H9 (cell line): ENCODE measurements at regions not wholly inside any gene's neighbourhood (a gene's known extent, or its start where the extent isn't known, plus 50 kb on each side); places are given as distances from the start of the nearest gene placed in this dataset.

Experiments
- DNase-seq: peaks from one replicate; pipeline ENCODE4 v3.0.0-alpha.2; 2017
- H2AFZ ChIP-seq: one replicate; pipeline ENCODE4 v1.6.1; 2013; ENCODE audit warnings: mild to moderate bottlenecking, low read length, control low read depth, moderate library complexity
- H2AK5ac ChIP-seq: 2 replicates; pipeline ENCODE4 v1.6.1; 2013; ENCODE audit warnings: low read length, control low read depth, mixed read lengths; ENCODE audit not compliant: insufficient read length
- H2BK120ac ChIP-seq: one replicate; pipeline ENCODE4 v1.6.1; 2013; ENCODE audit warnings: low read depth, mild to moderate bottlenecking, low read length, control low read depth, inconsistent platforms; ENCODE audit not compliant: poor library complexity, severe bottlenecking
- H2BK12ac ChIP-seq: 2 replicates; pipeline ENCODE4 v1.6.1; 2013; ENCODE audit warnings: low read length, control low read depth, mixed read lengths, low read depth; ENCODE audit not compliant: insufficient read length
- H2BK15ac ChIP-seq: 2 replicates; pipeline ENCODE4 v1.6.1; 2013; ENCODE audit warnings: low read depth, low read length, control low read depth
- H2BK20ac ChIP-seq: one replicate; pipeline ENCODE4 v1.6.1; 2013; ENCODE audit warnings: low read depth, mild to moderate bottlenecking, low read length, control low read depth, inconsistent platforms; ENCODE audit not compliant: poor library complexity, severe bottlenecking
- H2BK5ac ChIP-seq: 2 replicates; pipeline ENCODE4 v1.6.1; 2013; ENCODE audit warnings: low read length, control low read depth, mixed read lengths; ENCODE audit not compliant: insufficient read length
- H3K14ac ChIP-seq: 2 replicates; pipeline ENCODE4 v1.6.1; 2013; ENCODE audit warnings: low read length, control low read depth; ENCODE audit not compliant: insufficient read depth
- H3K18ac ChIP-seq: 2 replicates; pipeline ENCODE4 v1.6.1; 2013; ENCODE audit warnings: low read depth, mild to moderate bottlenecking, mixed read lengths, low read length, control low read depth; ENCODE audit not compliant: insufficient read length
- H3K23ac ChIP-seq: 2 replicates; pipeline ENCODE4 v1.6.1; 2013; ENCODE audit warnings: low read length, control low read depth, mixed read lengths, low read depth; ENCODE audit not compliant: insufficient read length
- H3K23me2 ChIP-seq: 2 replicates; pipeline ENCODE4 v1.6.1; 2013; ENCODE audit warnings: low read depth, mild to moderate bottlenecking, mixed read lengths, low read length, control low read depth; ENCODE audit not compliant: insufficient read length, poor library complexity, severe bottlenecking
- H3K27ac ChIP-seq: 2 replicates; pipeline ENCODE4 v1.5.1; 2013; ENCODE audit warnings: low read length, control low read depth, mixed read lengths, low read depth; ENCODE audit not compliant: insufficient read length
- H3K27me3 ChIP-seq: 2 replicates; pipeline ENCODE4 v1.6.1; 2013; ENCODE audit warnings: low read length, control low read depth, inconsistent platforms; ENCODE audit not compliant: insufficient read depth
- H3K4ac ChIP-seq: 2 replicates; pipeline ENCODE4 v1.6.1; 2013; ENCODE audit warnings: low read depth, mild to moderate bottlenecking, control low read depth, inconsistent platforms, low read length, moderate library complexity
- H3K4me1 ChIP-seq: 2 replicates; pipeline ENCODE4 v1.6.1; 2013; ENCODE audit warnings: low read length, control low read depth, inconsistent platforms; ENCODE audit not compliant: insufficient read depth
- H3K4me2 ChIP-seq: 2 replicates; pipeline ENCODE4 v1.6.1; 2013; ENCODE audit warnings: low read length, control low read depth, mixed read lengths; ENCODE audit not compliant: insufficient read length, insufficient read depth
- H3K56ac ChIP-seq: 2 replicates; pipeline ENCODE4 v1.6.1; 2013; ENCODE audit warnings: low read depth, mild to moderate bottlenecking, mixed read lengths, low read length, control low read depth; ENCODE audit not compliant: insufficient read length
- H3K79me1 ChIP-seq: 2 replicates; pipeline ENCODE4 v1.6.1; 2013; ENCODE audit warnings: low read depth, mild to moderate bottlenecking, moderate library complexity, low read length, control low read depth, inconsistent platforms; ENCODE audit not compliant: insufficient read depth, poor library complexity, severe bottlenecking
- H3K79me2 ChIP-seq: 2 replicates; pipeline ENCODE4 v1.6.1; 2013; ENCODE audit warnings: low read length, control low read depth, inconsistent platforms; ENCODE audit not compliant: insufficient read depth
- H3K9ac ChIP-seq: 2 replicates; pipeline ENCODE4 v1.6.1; 2013; ENCODE audit warnings: low read length, control low read depth, mixed read lengths; ENCODE audit not compliant: insufficient read length; ENCODE audit errors: extremely low read depth
- H3K9me3 ChIP-seq: one replicate; pipeline ENCODE4 v1.6.1; 2013; ENCODE audit warnings: low read depth, low read length, inconsistent platforms; ENCODE audit not compliant: control insufficient read depth
- H3T11ph ChIP-seq: one replicate; pipeline ENCODE4 v1.6.1; 2013; ENCODE audit warnings: mild to moderate bottlenecking, low read length, control low read depth, inconsistent platforms
- H4K20me1 ChIP-seq: one replicate; pipeline ENCODE4 v1.6.1; 2013; ENCODE audit not compliant: control insufficient read depth, insufficient read length, insufficient read depth
- H4K5ac ChIP-seq: 2 replicates; pipeline ENCODE4 v1.6.1; 2013; ENCODE audit warnings: low read depth, mild to moderate bottlenecking, mixed read lengths, low read length, control low read depth; ENCODE audit not compliant: insufficient read length
- H4K8ac ChIP-seq: replicated peaks from 2 replicates; pipeline ENCODE4 v1.6.1; 2013; ENCODE audit warnings: low read length, control low read depth, mixed read lengths, low read depth; ENCODE audit not compliant: insufficient read length
- H4K91ac ChIP-seq: 2 replicates; pipeline ENCODE4 v1.6.1; 2013; ENCODE audit warnings: low read depth, mild to moderate bottlenecking, moderate library complexity, mixed read lengths, low read length, control low read depth; ENCODE audit not compliant: insufficient read length
- H3K27ac Mint-ChIP-seq, 3 experiments: 2 replicates in 2 of 3; 3 replicates in 1 of 3; pipeline ENCODE4 v1.8.0; 2020 to 2021; ENCODE audit warnings: mixed read lengths in 3 of 3, mild to moderate bottlenecking in 1 of 3, moderate library complexity in 1 of 3
- H3K27me3 Mint-ChIP-seq: 2 replicates; pipeline ENCODE4 v1.8.0; 2021; ENCODE audit warnings: low read depth, mild to moderate bottlenecking, moderate library complexity, mixed read lengths
- H3K36me3 Mint-ChIP-seq, 3 experiments: 2 replicates in 2 of 3; 3 replicates in 1 of 3; pipeline ENCODE4 v1.8.0; 2020 to 2021; ENCODE audit warnings: low read depth in 3 of 3, mixed read lengths in 3 of 3; ENCODE audit not compliant: insufficient read depth in 1 of 3
- H3K4me1 Mint-ChIP-seq, 2 experiments: 2 replicates each; pipeline ENCODE4 v1.8.0; 2020; ENCODE audit warnings: mixed read lengths in 2 of 2
- H3K4me3 Mint-ChIP-seq, 2 experiments: 2 replicates in 1 of 2; 3 replicates in 1 of 2; pipeline ENCODE4 v1.8.0; 2020 to 2021; ENCODE audit warnings: mild to moderate bottlenecking in 2 of 2, mixed read lengths in 2 of 2, moderate library complexity in 1 of 2
- H3K9me3 Mint-ChIP-seq, 2 experiments: 2 replicates in 1 of 2; 3 replicates in 1 of 2; pipeline ENCODE4 v1.8.0; 2020; ENCODE audit warnings: mild to moderate bottlenecking in 2 of 2, mixed read lengths in 2 of 2, moderate library complexity in 1 of 2
- WGBS: extraction: QIAGEN DNeasy Blood & Tissue Kit; methylation state at CpG from one replicate; pipeline ENCODE4 v1.1.7; 2013; ENCODE audit warnings: missing lambda C conversion rate, low lambda C conversion rate, mixed read lengths; ENCODE audit not compliant: insufficient read length; ENCODE audit errors: extremely low coverage; 5-methylcytosine and 5-hydroxymethylcytosine counted together
- TF ChIP-seq, protein P1 (sequence below): fragments of 200-600 bp; sonication (generic); conservative IDR thresholded peaks from 3 replicates; pipeline ENCODE4 v1.8.0; 2021; ENCODE audit warnings: antibody characterized with exemption, mild to moderate bottlenecking

DNA sequence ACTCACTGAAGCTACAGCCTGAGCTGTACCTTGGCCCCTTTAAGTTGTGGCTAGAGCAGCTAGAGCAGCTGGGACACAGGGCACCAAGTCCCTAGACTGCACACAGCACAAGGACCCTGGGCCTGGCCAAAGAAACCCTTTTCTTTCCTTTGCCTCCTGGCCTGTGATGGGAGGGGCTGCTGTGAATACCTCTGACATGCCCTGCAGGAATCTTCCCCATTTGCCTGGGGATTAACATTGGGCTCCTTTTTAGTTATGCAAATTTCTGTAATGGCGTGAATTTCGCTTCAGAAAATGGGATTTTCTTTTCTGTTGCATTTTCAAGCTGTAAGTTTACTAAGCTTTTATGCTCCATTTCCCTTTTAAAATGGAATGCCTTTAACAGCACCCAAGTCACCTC, 611.2 kb upstream of the ARPP21 start:
- H3K36me3 Mint-ChIP-seq = peaks cover 21 to 32% (median 30%) of the 10 kb centered on the region in 3 experiments
- Histone ChIP-seq H3K23ac (no peak overlapping the region), H3K14ac (no peak overlapping the region), H3K23me2 (no peaks in the 10 kb centered on the region), H4K20me1 (no peaks in the 10 kb centered on the region), H2BK20ac (no peak overlapping the region), H4K91ac (no peak overlapping the region), H3K79me1 (no peaks in the 10 kb centered on the region), H3K4me2 (no peak overlapping the region), H3K18ac (no peak overlapping the region), H3K56ac (no peak overlapping the region), H3K4ac (no peak overlapping the region), H3K9me3 (peaks cover 18% of the 10 kb centered on the region), H3K9ac (no peak overlapping the region), H2AFZ (no peak overlapping the region), H2BK5ac (no peak overlapping the region), H4K5ac (no peak overlapping the region), H3K4me1 (no peaks in the 10 kb centered on the region), H2BK120ac (no peak overlapping the region), H3T11ph (no peak overlapping the region), H3K27ac (no peak overlapping the region), H2BK12ac (no peak overlapping the region), H3K27me3 (no peaks in the 10 kb centered on the region; the same call in 1 of the 2 replicates), H2BK15ac (no peak overlapping the region), H3K79me2 (no peaks in the 10 kb centered on the region), H4K8ac (no peak overlapping the region), H2AK5ac (no peak overlapping the region)
- H3K27ac Mint-ChIP-seq = no peak overlapping the region; a peak in 1 of 7 replicates
- no CpG with 5 or more reads among the region's 2 CpGs for WGBS
- H3K4me3 Mint-ChIP-seq = no peak overlapping the region
- H3K9me3 Mint-ChIP-seq = peaks cover 38 to 46% of the 10 kb centered on the region in 2 experiments
- DNase-seq = no peak
- no peaks in the 10 kb centered on the region for H3K4me1 Mint-ChIP-seq
- no peaks in the 10 kb centered on the region for H3K27me3 Mint-ChIP-seq
- TF ChIP-seq, protein P1, sequence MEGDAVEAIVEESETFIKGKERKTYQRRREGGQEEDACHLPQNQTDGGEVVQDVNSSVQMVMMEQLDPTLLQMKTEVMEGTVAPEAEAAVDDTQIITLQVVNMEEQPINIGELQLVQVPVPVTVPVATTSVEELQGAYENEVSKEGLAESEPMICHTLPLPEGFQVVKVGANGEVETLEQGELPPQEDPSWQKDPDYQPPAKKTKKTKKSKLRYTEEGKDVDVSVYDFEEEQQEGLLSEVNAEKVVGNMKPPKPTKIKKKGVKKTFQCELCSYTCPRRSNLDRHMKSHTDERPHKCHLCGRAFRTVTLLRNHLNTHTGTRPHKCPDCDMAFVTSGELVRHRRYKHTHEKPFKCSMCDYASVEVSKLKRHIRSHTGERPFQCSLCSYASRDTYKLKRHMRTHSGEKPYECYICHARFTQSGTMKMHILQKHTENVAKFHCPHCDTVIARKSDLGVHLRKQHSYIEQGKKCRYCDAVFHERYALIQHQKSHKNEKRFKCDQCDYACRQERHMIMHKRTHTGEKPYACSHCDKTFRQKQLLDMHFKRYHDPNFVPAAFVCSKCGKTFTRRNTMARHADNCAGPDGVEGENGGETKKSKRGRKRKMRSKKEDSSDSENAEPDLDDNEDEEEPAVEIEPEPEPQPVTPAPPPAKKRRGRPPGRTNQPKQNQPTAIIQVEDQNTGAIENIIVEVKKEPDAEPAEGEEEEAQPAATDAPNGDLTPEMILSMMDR = no peak
